C4-2B (cell line): ENCODE measurements at regions not wholly inside any gene's neighbourhood (a gene's known extent, or its start where the extent isn't known, plus 50 kb on each side); places are given as distances from the start of the nearest gene placed in this dataset.

ENCODE experiments used
- ZFX ChIP-seq: fragments of 450-650 bp; IDR thresholded peaks from 2 replicates; pipeline ENCODE4 v1.6.1; 2017
- TF ChIP-seq, protein P1 (sequence below): fragments of 450-650 bp; conservative IDR thresholded peaks from 2 replicates; pipeline ENCODE4 v1.5.1; 2017; ENCODE audit warnings: mild to moderate bottlenecking

DNA sequence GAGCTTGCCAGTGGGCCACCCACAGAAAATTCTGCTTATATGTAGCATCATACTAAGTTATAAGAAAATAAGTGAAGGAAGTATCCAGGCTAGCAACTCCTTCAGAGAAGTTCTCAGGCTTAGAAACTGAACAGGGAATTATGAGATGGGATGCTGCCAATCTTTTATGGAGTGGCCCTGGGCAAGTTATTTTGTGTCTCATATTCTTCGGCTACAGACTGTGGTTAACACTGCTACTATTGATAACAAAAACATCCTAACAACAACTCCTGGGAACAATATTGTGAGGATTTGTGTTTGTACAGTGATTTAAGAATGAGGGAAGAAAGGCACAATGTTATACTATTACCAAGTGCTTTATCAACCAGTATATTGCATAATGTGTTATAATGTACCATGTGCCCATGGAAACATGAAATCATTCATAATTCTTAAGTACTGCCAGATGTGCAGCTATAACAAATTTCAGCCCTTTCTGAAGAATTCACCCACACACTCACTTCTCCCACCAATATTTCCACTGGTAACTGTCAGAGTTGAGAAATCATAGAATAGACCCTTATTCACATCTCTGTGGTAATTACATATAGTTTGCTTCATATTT lies 113.3 kb upstream of the SOX5 start:
- TF ChIP-seq, protein P1, sequence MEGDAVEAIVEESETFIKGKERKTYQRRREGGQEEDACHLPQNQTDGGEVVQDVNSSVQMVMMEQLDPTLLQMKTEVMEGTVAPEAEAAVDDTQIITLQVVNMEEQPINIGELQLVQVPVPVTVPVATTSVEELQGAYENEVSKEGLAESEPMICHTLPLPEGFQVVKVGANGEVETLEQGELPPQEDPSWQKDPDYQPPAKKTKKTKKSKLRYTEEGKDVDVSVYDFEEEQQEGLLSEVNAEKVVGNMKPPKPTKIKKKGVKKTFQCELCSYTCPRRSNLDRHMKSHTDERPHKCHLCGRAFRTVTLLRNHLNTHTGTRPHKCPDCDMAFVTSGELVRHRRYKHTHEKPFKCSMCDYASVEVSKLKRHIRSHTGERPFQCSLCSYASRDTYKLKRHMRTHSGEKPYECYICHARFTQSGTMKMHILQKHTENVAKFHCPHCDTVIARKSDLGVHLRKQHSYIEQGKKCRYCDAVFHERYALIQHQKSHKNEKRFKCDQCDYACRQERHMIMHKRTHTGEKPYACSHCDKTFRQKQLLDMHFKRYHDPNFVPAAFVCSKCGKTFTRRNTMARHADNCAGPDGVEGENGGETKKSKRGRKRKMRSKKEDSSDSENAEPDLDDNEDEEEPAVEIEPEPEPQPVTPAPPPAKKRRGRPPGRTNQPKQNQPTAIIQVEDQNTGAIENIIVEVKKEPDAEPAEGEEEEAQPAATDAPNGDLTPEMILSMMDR, result no peak
- TF ChIP-seq ZFX, result no peak
